NOMO-1 treated with DMSO at 0.1 percent for 48 hours (cell line): ENCODE measurements at regions not wholly inside any gene's neighbourhood (a gene's known extent, or its start where the extent isn't known, plus 50 kb on each side); places are given as distances from the start of the nearest gene placed in this dataset.
"Not testable (repeated sequence)": the region's sequence is repeated elsewhere in the genome, so short reads cannot be mapped to it uniquely, and the experiment has no call there.

Experiments used
- DNase-seq: peaks from one replicate; lab custom pipeline; 2025; ENCODE audit not compliant: unreplicated experiment; lab: John Stamatoyannopoulos, UW

DNA sequence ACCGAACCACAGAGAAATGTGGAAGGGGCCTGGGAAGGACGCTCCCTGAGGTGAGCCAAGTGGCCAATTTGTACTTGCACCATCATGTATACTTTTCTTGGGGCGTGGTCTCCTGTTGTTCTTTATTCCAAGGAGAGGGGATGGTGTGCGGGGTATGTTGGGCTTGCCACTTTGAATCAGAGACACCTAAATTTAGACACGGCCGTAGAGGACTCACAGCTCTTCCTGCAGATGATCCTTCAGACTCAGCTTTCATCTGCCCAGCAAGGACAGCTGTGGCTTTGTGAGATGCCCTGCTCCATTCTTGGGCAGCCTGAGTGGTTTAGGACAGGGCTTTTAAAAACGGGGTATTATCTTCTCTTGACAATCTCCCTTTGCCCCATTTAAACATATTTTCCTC, 473.2 kb downstream of the REEP3 start:
- DNase-seq: no peak

DNA sequence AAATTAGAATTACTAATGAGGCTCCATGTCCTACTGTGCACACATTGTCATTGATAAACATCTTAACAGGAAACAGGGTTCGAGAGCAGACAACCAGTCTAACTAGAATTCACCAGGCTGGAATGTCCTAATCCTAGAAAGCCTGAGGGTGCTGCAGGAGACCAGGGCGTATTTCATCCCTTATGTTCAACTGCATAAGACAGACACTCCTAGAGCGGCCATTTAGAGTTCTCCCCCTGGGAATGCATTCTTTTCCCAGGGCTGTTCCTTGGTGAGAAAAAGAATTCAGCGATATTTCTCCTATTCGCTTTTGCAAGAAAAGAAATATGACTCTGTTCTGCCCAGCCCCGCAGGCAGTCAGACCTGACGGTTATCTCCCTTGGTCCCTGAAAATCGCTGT, 486.0 kb downstream of the REEP3 start:
- no peak for DNase-seq

DNA sequence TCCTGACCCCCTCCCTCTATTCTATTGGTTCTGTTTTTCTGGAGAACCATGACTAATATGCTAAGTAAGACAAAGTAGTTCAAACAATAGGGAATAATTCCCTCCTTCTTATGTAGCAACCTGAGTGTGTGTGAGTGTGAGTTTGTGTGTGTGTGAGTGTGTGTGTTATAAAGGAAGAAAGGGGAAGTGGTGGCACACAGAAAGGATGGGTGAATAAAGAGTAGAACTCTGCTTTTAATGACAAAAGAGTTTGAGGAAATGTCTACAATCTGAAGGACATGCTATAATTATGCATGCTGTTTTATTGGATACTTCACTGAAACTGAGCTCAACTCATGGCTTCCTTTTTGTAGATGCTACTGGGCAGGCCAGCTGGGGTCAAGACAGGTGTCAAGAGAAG, 489.5 kb downstream of the REEP3 start:
- no peak for DNase-seq

DNA sequence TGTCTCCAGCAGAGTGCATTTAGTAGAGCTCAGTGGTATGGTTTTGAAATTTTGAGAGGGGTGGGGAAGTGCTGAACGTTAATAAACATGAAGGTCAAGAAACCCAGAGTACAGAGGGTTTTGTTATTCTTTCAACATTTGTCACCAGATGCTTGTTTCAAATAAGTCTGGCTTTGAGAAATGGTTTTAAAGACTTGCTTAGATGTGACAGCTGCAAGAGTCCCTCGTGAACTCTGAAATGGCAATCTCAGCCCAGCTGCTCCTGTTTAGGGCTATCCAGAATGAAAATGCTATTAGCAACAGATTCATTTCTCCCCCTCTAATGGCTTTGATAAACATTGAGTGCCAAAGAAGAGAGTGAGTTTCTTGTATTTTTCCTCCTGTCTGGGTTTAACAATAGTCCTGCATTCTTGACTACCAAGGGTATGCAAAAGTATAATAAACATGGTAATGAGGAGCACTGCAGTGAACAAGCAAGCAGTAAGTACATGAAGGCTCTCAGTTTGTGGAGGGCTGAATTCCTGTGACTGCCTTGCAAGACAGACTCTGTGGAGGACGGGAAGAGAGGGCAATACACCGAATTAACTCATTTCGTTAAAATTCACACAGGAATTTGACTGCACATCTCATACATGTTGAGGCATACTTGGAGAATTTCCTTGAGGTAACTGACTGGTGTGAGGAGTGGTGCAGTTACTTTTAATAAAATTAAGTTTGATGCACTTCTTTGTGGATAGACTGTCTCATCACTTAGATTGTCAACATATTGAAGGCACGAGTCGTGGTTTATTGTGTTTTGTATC, 490.9 kb downstream of the REEP3 start:
- DNase-seq: no peak

DNA sequence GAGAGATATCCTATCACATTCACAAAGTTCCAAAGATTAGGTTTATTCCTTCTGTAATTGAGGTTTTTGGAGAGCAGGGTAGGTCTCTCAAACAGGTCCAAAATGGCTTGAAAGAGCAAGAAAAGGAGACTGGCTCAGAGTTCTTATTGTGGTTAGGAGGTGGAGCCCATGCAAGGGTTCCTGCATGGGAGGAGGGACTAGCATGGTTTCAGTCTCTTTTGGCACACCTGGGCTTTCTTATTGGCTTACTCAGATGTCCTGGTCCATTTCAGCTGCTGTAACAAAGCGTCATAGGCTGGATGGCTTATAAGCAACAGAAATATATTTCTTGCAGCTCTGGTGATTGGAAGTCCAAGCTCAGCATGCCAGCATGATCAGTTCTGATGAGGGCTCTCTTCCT, 493.1 kb downstream of the REEP3 start:
- no peak for DNase-seq

DNA sequence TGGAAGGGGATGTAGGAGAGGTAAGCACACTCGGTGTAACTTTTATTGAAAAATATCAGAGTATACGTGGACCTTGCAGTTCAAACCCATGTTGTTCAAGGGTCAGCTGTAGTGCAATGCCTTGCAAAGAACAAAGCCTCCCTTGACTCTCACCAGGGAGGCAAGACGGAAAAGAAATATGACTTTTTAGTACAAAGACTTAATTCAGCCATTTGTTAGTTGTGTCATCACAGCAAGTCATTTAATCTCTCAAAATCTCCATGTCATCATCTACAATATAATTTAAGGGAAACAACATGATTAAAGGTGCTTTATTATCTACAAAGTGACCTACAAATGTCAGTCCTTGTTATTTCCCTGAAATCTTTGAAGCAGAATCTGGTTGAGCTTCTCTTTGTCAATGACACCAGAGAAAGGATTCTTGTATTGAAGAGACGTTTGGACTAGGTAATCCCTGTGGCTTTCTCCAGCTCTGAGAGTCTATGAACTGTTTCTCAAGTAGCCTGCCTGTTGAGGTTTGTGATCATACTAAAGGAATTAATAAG, 502.8 kb downstream of the REEP3 start:
- no peak for DNase-seq

DNA sequence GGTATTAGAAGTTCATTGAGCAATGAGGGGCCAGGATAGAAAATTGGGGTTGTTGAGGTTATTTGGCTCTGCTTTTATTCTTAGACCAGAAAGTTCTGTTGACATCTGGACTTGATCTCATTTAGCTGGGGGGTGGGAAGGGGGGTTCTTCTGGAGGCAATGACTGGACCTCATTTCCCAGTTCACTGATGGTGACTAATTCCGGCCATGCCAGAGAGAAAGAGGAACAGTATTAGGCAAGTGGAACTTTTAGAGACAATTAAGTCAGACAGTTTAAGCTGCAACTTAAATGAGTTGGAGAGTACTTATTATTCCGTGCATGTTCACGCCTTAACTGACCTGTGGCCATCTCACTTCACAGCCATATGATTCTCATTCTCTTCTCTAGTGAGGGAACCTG, 512.5 kb downstream of the REEP3 start:
- peak; percentile 81 for DNase-seq

DNA sequence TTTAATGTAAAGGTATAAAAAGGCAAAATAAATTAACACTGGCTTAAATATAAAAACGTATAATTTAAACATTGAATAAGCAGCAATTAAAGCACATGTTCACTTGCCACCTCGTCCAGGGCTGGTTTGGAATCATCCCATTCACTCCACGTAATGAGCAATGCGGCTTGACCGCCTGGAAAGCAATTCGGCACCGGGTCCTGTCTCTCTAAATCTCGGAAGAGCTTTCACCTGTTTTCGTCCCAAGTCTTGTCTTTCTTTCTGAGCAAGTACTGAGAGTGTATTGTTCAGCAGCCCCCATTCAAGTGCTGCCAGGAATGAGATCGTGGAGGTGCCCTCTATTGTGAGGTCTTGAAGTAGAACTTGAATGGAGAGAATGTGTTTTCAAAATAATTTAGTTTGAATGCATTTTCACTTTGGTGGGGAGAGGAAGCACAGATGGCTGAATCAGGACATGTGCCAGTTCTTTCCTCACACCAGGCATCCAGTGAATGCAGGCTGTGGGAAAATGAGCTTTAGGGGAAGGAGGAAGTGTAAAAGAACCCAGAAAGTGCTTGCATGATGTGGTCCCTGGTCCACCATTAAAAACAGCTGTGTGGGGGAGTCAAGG, 515.2 kb downstream of the REEP3 start:
- DNase-seq: no peak

DNA sequence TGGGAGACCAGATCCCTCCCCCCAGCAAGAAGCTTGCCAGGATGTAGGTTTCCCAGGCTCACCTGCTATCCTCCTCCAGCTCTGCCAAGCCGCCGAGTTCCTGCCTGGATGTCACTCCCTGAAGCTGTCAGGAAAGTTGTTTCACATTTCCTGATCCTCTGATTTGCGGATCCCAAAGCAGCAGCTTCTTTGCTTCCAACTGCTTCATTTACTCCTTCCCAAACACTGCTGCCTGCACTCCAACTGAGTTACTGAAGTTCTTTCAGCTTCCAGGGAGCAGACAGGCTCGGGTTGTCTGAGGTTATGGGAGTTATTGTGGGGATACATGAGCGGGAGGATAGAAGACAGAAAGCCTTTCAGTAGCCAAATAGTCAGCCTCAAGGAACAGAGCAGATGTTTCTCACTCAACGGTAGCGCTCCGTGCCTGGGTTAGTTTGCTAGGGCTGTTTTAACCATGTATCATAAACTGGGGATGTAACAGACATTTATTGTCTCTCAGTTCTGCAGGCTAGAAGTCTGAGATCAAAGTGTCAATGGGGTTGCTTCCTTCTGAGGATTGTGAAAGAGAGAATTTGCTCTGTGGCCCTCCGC, 516.0 kb downstream of the REEP3 start:
- DNase-seq: no peak

DNA sequence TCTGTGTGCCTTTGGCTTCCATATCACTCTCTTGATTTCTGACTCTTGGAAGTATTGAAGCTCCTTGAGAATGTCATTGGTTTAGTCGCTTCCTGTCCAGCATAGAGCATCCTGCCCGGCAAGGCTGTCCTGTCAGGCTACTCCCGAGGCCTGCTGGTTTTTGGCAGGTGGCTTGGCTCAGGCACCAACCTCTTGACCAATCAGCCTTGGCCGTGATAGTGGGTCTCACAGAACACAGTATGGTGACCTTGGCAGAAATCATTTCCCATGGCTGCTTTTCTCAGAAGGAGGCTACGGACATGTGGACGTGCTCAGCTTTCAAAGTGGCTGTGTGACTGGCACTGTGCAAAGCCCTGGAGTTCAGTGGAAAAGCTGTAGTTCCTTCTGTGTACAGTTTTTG, 516.9 kb downstream of the REEP3 start:
- DNase-seq: no peak

DNA sequence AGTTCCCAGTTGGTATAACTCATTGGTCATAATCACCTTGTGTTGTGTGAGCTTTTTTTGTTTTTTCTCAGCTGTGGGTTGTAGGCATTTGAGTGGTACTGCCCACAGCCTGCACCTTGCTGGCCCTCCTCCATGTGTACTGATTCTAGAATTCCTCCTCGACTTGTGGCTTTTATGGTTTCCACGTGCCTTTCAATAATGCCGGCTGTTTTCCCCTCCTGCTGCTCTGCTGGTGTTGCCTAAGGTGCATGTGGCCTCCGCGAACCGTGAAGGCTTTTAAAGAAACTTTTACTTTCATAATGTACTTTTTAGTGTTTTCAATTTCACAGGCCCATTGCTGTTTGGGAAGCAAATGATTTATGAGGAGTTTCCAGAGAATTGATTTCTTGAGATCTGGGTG, 518.0 kb downstream of the REEP3 start:
- peak; percentile 0 for DNase-seq

DNA sequence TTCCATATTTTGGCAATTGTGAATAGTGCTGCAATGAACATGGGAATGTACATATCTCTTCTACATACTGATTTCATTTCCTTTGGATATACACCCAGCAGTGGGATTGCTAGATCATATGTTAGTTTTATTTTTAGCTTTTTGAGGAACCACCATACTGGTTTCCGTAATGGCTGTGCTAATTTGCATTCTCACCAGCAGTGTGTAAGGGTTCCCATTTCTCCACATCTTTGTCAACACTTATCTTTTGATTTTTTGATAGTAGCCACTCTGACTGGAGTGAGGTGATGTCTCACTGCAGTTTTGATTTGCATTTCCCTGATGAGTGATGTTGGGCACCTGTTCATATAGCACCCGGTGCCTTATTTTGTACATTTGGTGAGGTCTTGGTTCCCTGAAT, 519.6 kb downstream of the REEP3 start:
- DNase-seq: peak; percentile 21

DNA sequence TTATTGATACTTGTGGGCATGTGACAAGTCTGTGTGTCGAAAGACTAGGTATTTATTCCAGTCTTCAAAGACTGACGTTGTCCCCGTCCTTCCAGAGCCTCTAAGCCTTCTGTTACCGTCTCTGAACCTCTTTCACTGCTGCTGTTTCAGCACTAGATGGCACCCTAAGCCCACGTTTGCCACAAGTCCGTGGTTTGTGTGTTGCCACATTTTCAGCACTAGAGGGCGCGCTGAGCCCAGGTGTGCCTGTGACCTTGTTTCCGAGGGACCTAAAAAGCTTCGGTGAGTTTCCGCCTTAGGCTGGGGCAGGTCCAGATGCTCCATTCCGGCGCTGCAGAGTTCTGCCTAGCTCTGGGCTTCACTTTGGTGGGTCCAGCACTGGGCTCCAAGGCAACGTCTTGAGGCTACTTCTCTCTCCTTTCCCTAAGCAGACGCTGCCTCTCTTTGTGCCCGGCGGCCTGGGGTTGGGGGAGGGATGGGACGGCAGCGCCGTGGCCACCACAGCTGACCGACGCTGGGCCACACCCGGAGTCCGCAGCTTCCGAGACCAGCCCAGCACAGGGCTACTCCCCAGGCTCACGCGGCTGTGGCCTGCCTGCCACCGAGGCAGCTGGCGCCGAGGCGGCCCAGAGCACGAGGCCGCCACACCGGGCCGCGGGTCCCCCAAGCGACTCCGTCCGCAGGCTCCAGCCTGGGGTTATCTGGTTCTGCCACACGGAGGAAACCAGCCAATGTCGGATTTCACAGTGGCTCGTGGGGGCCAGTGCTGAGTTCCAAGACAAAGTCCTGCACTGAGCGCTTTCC, 520.2 kb downstream of the REEP3 start:
- peak; percentile 82 for DNase-seq

DNA sequence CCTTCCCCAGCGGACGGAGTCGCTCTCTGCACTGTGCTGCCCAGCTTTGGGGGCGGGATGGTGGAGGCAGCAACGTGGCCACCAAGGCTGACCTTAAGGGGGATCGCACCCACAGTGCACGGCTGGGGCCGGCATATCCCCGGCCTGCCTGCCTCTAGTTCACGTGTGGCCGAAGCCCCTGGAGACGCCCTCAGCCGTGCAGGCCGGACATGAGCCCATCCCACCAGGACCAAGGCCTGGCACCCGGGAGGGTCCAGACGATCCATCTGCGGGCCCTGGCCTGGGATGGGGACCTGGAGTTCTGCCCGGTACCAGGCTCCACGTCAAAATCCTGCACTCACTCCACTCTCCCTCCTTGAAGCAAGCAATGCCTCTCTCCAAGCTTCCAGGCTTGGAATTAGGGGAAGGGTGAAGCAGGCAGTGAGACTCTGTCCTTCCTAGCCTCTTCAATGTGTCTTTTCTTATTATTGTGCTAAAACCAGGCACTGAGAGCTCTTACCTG, 520.8 kb downstream of the REEP3 start:
- no peak for DNase-seq

DNA sequence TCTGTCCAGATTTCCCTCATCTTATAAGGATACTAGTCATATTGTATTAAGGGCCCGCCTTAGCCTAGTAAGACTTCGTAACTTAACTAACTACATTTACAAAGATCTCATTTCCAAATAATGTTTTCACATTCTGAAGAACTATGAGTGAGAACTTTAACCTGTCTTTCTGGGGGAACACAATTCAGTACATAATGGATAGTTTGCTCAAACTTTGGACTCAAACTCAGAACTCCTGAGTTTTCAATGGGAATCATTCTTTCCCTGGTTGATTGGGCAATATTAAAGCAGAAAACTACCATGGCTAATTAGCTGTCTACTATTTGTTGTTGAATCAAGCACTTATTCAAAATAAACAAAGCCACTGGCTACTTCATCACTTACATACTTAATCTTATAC, 522.9 kb downstream of the REEP3 start:
- DNase-seq: no peak

DNA sequence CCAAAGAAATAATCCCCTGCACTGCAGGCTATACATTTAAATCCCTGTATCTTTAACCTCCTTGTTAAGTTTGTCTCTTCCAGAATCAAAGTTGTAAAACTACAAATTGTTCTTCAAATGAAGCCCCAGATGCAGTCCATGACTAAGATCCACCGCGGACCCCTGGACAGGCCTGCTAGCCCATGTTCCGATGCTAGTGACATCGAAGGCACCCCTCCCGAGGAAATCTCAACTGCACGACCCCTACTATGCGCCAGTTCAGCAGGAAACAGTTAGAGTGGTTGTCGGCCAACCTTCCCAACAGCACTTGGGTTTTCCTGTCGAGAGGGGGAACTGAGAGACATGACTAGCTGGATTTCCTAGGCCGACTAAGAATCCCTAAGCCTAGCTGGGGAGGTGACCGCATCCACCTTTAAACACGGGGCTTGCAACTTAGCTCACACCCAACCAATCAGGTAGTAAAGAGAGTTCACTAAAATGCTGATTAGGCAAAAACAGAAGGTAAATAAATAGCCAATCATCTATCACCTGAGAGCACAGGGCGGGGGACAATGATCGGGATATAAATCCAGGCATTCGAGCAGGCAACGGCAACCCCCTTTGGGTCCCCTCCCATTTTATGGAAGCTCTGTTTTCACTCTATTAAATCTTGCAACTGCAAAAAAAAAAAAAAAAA, 523.9 kb downstream of the REEP3 start:
- not testable (repeated sequence) for DNase-seq

DNA sequence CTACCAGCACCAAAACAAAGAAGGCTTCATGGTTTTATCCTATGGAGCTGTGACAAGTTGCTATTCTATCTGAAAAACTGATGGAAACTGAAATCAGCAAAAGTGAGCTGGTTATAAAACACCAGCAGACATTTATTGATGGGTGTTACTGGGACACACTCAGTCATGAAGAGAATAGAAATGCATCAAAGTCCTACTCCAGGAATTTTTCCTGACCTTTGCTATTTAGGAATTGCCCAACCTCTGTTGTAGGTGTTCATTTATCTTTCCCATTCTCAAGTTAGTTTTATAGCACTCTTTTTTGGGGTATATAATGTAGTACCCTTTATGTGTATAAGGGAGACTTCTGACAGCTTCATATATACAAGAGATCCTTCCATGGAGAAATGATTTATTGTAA, 533.2 kb downstream of the REEP3 start:
- DNase-seq: no peak

DNA sequence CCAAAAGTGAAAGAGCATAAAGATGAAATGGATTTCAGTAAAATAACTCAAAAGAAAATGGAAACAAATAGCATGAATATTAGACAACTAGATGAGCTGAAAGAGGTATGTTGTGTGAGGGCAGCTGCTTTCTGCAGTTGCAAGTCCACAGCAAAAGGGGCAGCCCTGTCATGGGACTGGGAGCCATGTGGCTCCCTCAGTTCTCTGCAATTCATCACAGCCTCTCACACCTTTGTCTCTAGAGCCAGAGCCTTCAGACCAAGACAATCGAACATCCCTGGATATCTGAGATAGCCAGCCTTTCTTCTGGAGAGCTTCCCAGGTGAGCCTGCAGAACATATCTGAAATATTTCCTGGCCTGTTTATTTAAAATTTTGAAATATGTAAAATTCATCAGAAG, 538.7 kb downstream of the REEP3 start:
- DNase-seq: no peak

DNA sequence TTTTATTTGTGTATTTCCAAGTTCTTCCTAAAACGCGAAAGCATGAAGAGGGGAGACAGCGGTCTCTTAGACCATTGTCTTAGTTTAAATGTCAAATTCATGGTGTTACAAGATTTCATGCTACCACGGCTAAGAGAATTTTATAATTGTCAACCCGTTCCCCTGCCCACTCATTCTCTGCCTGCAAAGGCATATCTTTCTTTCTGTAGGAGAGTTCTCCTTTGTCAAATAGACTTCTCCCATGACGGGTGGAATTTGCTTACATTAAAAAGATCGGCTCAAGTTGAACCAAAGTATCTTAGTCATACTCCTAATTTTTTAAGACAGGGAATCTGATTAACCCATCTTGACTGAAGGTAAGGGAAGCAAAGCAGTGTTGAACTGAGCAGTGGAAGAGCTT, 539.2 kb downstream of the REEP3 start:
- no peak for DNase-seq

DNA sequence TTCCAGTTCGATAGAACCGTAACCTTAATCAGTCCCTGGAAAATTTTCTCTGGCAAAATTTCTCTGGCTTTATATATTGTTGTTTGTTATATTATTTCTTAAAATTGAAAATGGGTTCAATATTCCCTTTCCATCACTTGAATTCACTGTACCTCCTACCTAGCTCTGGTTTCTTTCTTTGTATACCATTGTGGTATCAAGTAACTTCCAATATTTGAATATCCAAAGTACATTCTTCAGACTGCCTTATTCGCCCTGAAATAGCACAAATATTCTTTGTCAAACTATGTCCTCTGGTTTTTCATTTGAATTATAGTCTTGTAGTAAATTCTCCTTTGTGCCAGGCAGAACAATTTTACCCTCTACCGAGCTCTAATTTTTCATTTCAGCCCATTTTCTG, 541.6 kb downstream of the REEP3 start:
- DNase-seq: no peak
